ENCODE measurements at regions not wholly inside any gene's neighbourhood (a gene's known extent, or its start where the extent isn't known, plus 50 kb on each side); places are given as distances from the start of the nearest gene placed in this dataset.

- Histone ChIP-seq H3K9me3 (ENCODE audit: low read length) (no peaks in the 10 kb centered on the region), H3K9me2 (ENCODE audit: insufficient read depth, low read length) (no peaks in the 10 kb centered on the region), H4K20me1 (ENCODE audit: insufficient read depth) (no peaks in the 10 kb centered on the region), H3K4me2 (ENCODE audit: low read length) (no peak overlapping the region), H3K4me3 (ENCODE audit: low read length) (no peak overlapping the region), H3F3A (ENCODE audit: insufficient read depth, low read length, poor library complexity, severe bottlenecking) (no peaks in the 10 kb centered on the region), H3K27me3 (ENCODE audit: insufficient read depth, low read depth, low read length) (no peaks in the 10 kb centered on the region), H3K36me3 (ENCODE audit: insufficient read depth, low read length) (no peaks in the 10 kb centered on the region), H3K9ac (ENCODE audit: low read length) (no peak overlapping the region), H2AFZ (ENCODE audit: low read depth, low read length) (no peak overlapping the region), H3K27ac (ENCODE audit: low read length) (no peak overlapping the region), H3K79me2 (replicated peaks; ENCODE audit: insufficient read depth, low read length) (no peaks in the 10 kb centered on the region)
- no peak for TF ChIP-seq EP300 (conservative IDR thresholded peaks at IDR 0.05; ENCODE audit: poor library complexity, severe bottlenecking)
Observed at GRCh38 chr2:36277881-36278523, 77.6 kb upstream of the CRIM1 start.

- H3K9ac ChIP-seq (ENCODE audit: low read length) = no peak overlapping the region
- TF ChIP-seq CTCF (IDR thresholded peaks at IDR 0.05; ENCODE audit: poor library complexity, severe bottlenecking) (no peak), POLR2AphosphoS5 (IDR thresholded peaks at IDR 0.05) (no peak), SMC3 (conservative IDR thresholded peaks at IDR 0.05; ENCODE audit: poor library complexity) (no peak), REST (IDR thresholded peaks at IDR 0.05; ENCODE audit: borderline replicate concordance) (no peak), EZH2 (IDR thresholded peaks at IDR 0.05; ENCODE audit: borderline replicate concordance, insufficient read depth, low read length, poor library complexity, severe bottlenecking) (no peak), RAD21 (conservative IDR thresholded peaks at IDR 0.05) (no peak), TAF1 (IDR thresholded peaks at IDR 0.05; ENCODE audit: low read depth) (no peak), EP300 (conservative IDR thresholded peaks at IDR 0.05; ENCODE audit: poor library complexity, severe bottlenecking) (no peak), MXI1 (conservative IDR thresholded peaks at IDR 0.05; ENCODE audit: poor library complexity, severe bottlenecking) (no peak)
Observed at GRCh38 chr2:36277146-36277808, 78.3 kb upstream of the CRIM1 start.

More at GRCh38 chr2:36277146-36277808, 78.3 kb upstream of the CRIM1 start:
- no peak overlapping the region for H3K4me2 ChIP-seq (ENCODE audit: low read length)
- no peak overlapping the region for H3K27ac ChIP-seq (ENCODE audit: low read length)
- H3K4me3 ChIP-seq (ENCODE audit: low read length) = no peak overlapping the region
- H3K36me3 ChIP-seq (ENCODE audit: insufficient read depth, low read length) = no peaks in the 10 kb centered on the region
- H2AFZ ChIP-seq (ENCODE audit: low read depth, low read length) = no peak overlapping the region
- H4K20me1 ChIP-seq (ENCODE audit: insufficient read depth) = no peaks in the 10 kb centered on the region
- no peaks in the 10 kb centered on the region for H3K27me3 ChIP-seq (ENCODE audit: insufficient read depth, low read depth, low read length)
- no peaks in the 10 kb centered on the region for H3K9me2 ChIP-seq (ENCODE audit: insufficient read depth, low read length)
- no peaks in the 10 kb centered on the region for H3K9me3 ChIP-seq (ENCODE audit: low read length)
- no peaks in the 10 kb centered on the region for H3K79me2 ChIP-seq (replicated peaks; ENCODE audit: insufficient read depth, low read length)
- no peaks in the 10 kb centered on the region for H3F3A ChIP-seq (ENCODE audit: insufficient read depth, low read length, poor library complexity, severe bottlenecking)
